ENCODE measurements at regions not wholly inside any gene's neighbourhood (a gene's known extent, or its start where the extent isn't known, plus 50 kb on each side); places are given as distances from the start of the nearest gene placed in this dataset.

- Histone ChIP-seq H3K4me1 (no peaks in the 10 kb centered on the region), H3K36me3 (ENCODE audit: low read depth, missing control alignments) (no peaks in the 10 kb centered on the region), H3K4me3 (no peak overlapping the region), H3K27ac (no peak overlapping the region), H3K9me3 (no peaks in the 10 kb centered on the region), H3K27me3 (no peaks in the 10 kb centered on the region)
- TF ChIP-seq CTCF (IDR thresholded peaks at IDR 0.05) (no peak), POLR2A (IDR thresholded peaks at IDR 0.05) (no peak)
- DNase-seq, result no peak
- intact Hi-C loops (cut with DNase I; ENCODE audit: low total_unique reads), result no loop called here
Observed at GRCh38 chr12:83361071-83361470, 674.4 kb downstream of the TMTC2 start.

- DNase-seq, result no peak
- no peak for TF ChIP-seq POLR2A (IDR thresholded peaks at IDR 0.05)
- TF ChIP-seq CTCF (IDR thresholded peaks at IDR 0.05), result no peak
- no peaks in the 10 kb centered on the region for H3K4me1 ChIP-seq
- H3K4me3 ChIP-seq, result no peak overlapping the region
- H3K27me3 ChIP-seq, result no peaks in the 10 kb centered on the region
- 75 to 79% methylated on average over 4 of the region's 4 CpGs for WGBS, 2 donors
- H3K27ac ChIP-seq, result no peak overlapping the region
- no peaks in the 10 kb centered on the region for H3K9me3 ChIP-seq
- H3K36me3 ChIP-seq (ENCODE audit: low read depth, missing control alignments), result no peaks in the 10 kb centered on the region
- intact Hi-C loops (cut with DNase I; ENCODE audit: low total_unique reads), result no loop called here
Observed at GRCh38 chr12:83349907-83350611, 663.4 kb downstream of the TMTC2 start.

GRCh38 chr12:83346333-83346732, 659.6 kb downstream of the TMTC2 start:
- Histone ChIP-seq H3K27me3 (no peaks in the 10 kb centered on the region), H3K27ac (no peak overlapping the region), H3K4me1 (no peaks in the 10 kb centered on the region), H3K9me3 (no peaks in the 10 kb centered on the region), H3K36me3 (ENCODE audit: low read depth, missing control alignments) (no peaks in the 10 kb centered on the region), H3K4me3 (no peak overlapping the region)
- no peak for TF ChIP-seq CTCF (IDR thresholded peaks at IDR 0.05)
- TF ChIP-seq POLR2A (IDR thresholded peaks at IDR 0.05), result no peak
- DNase-seq, result no peak
- intact Hi-C loops (cut with DNase I; ENCODE audit: low total_unique reads), result no loop called here

GRCh38 chr12:83343767-83344166, 657.1 kb downstream of the TMTC2 start:
- intact Hi-C loops (cut with DNase I; ENCODE audit: low total_unique reads), result no loop called here
- no peak overlapping the region for H3K4me3 ChIP-seq
- no peak for DNase-seq
- no peaks in the 10 kb centered on the region for H3K4me1 ChIP-seq
- no peaks in the 10 kb centered on the region for H3K9me3 ChIP-seq
- H3K27me3 ChIP-seq, result no peaks in the 10 kb centered on the region
- no peaks in the 10 kb centered on the region for H3K36me3 ChIP-seq (ENCODE audit: low read depth, missing control alignments)
- no peak overlapping the region for H3K27ac ChIP-seq
- TF ChIP-seq POLR2A (IDR thresholded peaks at IDR 0.05), result no peak
- no peak for TF ChIP-seq CTCF (IDR thresholded peaks at IDR 0.05)

- intact Hi-C loops (cut with DNase I; ENCODE audit: low total_unique reads), result no loop called here
- Histone ChIP-seq H3K4me3 (no peak overlapping the region), H3K27me3 (no peaks in the 10 kb centered on the region), H3K4me1 (no peaks in the 10 kb centered on the region), H3K27ac (no peak overlapping the region), H3K9me3 (no peaks in the 10 kb centered on the region), H3K36me3 (ENCODE audit: low read depth, missing control alignments) (no peaks in the 10 kb centered on the region)
- DNase-seq, result no peak
- WGBS, 2 donors, result 83 to 91% methylated on average over 2 of the region's 2 CpGs
- TF ChIP-seq POLR2A (IDR thresholded peaks at IDR 0.05) (no peak), CTCF (IDR thresholded peaks at IDR 0.05) (no peak)
Observed at GRCh38 chr12:83335748-83336147, 649.0 kb downstream of the TMTC2 start.
